ENCODE measurements at regions not wholly inside any gene's neighbourhood (a gene's known extent, or its start where the extent isn't known, plus 50 kb on each side); places are given as distances from the start of the nearest gene placed in this dataset.

- BruUV-seq (replicated peaks): no TSS peak
- no peaks in the 10 kb centered on the region for H4K20me1 ChIP-seq (ENCODE audit: insufficient read depth)
- H3K27me3 ChIP-seq (ENCODE audit: insufficient read depth, low read length): no peaks in the 10 kb centered on the region
- RAD21 ChIA-PET (ENCODE audit: low non-redundant PET in 1 of 2, low total read pairs in 2 of 2, uncharacterized antibody in 2 of 2, unreplicated experiment in 2 of 2): no interaction called here
- no peak overlapping the region for H3K9ac ChIP-seq (ENCODE audit: low read length)
- no peak overlapping the region for H3K4me2 ChIP-seq (ENCODE audit: low read length)
- DNase-seq (ENCODE audit: low read depth, low spot score): no peak
- peaks cover 5 to 24% of the 10 kb centered on the region in 2 experiments; a peak in 1 of 4 replicates for H3K9me3 ChIP-seq (ENCODE audit: control insufficient read depth in 1 of 2, insufficient read depth in 1 of 2, low read depth in 1 of 2, low read length in 2 of 2)
- POLR2A ChIA-PET: no interaction called here
- H3K9me2 ChIP-seq (ENCODE audit: insufficient read depth): no peaks in the 10 kb centered on the region
- H3K27ac ChIP-seq (ENCODE audit: low read depth, low read length): no peak overlapping the region
- no peaks in the 10 kb centered on the region for H3K79me2 ChIP-seq (ENCODE audit: insufficient read depth, low read length)
- ATAC-seq: no peak
- no peaks in the 10 kb centered on the region for H3K36me3 ChIP-seq (ENCODE audit: control insufficient read depth in 1 of 2, insufficient read depth in 2 of 2, low read length in 2 of 2)
- TF ChIP-seq EZH2phosphoT487 (IDR thresholded peaks at IDR 0.05; ENCODE audit: borderline replicate concordance) (no peak), CEBPB (IDR thresholded peaks at IDR 0.05; ENCODE audit: low read depth) (no peak), SP1 (IDR thresholded peaks at IDR 0.05; ENCODE audit: low read depth) (no peak), YY1 (IDR thresholded peaks at IDR 0.05; ENCODE audit: extremely low read depth, insufficient replicate concordance, low read depth, low read length) (no peak), SRF (IDR thresholded peaks at IDR 0.05; ENCODE audit: low read depth) (no peak), REST (IDR thresholded peaks at IDR 0.05; ENCODE audit: low read depth) (no peak), POLR2AphosphoS5 (IDR thresholded peaks at IDR 0.05; ENCODE audit: low read depth, low read length) (no peak), JUND (IDR thresholded peaks at IDR 0.05) (no peak), CBX3 (IDR thresholded peaks at IDR 0.05; ENCODE audit: low read depth) (no peak), EZH2 (IDR thresholded peaks at IDR 0.05) (no peak), MAX (IDR thresholded peaks at IDR 0.05) (no peak), RAD21 (IDR thresholded peaks at IDR 0.05; ENCODE audit: low read depth) (no peak), FOSL1 (IDR thresholded peaks at IDR 0.05; ENCODE audit: low read depth) (no peak), EGR1 (IDR thresholded peaks at IDR 0.05; ENCODE audit: low read depth) (no peak), TCF7L2 (IDR thresholded peaks at IDR 0.05; ENCODE audit: borderline replicate concordance, extremely low read depth, insufficient read depth, insufficient read length) (no peak), ZNF274 (IDR thresholded peaks at IDR 0.05; ENCODE audit: low read depth, low read length) (no peak), ZBTB33 (IDR thresholded peaks at IDR 0.05; ENCODE audit: extremely low read depth, insufficient replicate concordance, low read length) (no peak), SIN3A (IDR thresholded peaks at IDR 0.05; ENCODE audit: low read depth) (no peak), ATF3 (IDR thresholded peaks at IDR 0.05) (no peak), ELF1 (IDR thresholded peaks at IDR 0.05; ENCODE audit: borderline replicate concordance, low read depth) (no peak)
- H3K4me3 ChIP-seq (replicated peaks in 1 of 2; ENCODE audit: low read depth in 1 of 2, low read length in 2 of 2): no peak overlapping the region
- CTCF ChIA-PET: no interaction called here
- H2AFZ ChIP-seq (ENCODE audit: low read depth, low read length, poor library complexity, severe bottlenecking): no peak overlapping the region
- intact Hi-C loops (cut with micrococcal nuclease): no loop called here
- H3K4me1 ChIP-seq (ENCODE audit: control insufficient read depth in 1 of 2, insufficient read depth in 2 of 2, low read length in 2 of 2): peaks cover 7% of the 10 kb centered on the region in 2 experiments
These were observed 92.6 kb downstream of the KIF26A start for GRCh38 chr14:104230946-104231345.
